ENCODE measurements at regions not wholly inside any gene's neighbourhood (a gene's known extent, or its start where the extent isn't known, plus 50 kb on each side); places are given as distances from the start of the nearest gene placed in this dataset.

DNA sequence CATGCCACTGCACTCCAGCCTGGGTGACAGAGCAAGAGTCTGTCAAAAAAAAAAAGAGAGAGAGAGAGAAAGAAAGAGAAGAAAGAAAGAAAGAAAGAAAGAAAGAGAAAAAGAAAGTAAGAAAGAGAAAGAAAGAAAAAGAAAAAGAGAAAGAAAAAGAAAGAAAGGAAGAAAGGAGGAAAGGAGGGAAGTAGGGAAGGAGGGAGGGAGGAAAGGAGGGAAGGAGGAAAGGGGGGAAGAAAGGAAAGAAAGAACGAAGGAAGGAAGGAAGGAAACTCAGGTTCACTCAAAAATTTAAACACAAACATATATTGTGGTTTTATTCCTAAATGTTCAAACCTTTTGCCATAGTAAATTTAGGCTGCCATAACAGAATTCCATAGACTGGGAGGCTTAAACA is 453.0 kb downstream of the SLCO4C1 start:
- in situ Hi-C loops (cut with HindIII; ENCODE audit: low pct_unique_long_range_greater_than_20kb, low sequenced_read_pairs), result no loop called here
- Histone ChIP-seq H3K9me3 (ENCODE audit: control insufficient read depth, insufficient read depth, low read depth, low read length) (no peaks in the 10 kb centered on the region), H3K27ac (ENCODE audit: low read length) (no peak overlapping the region), H3K27me3 (ENCODE audit: control insufficient read depth, insufficient read depth, low read length) (no peaks in the 10 kb centered on the region), H3K4me1 (ENCODE audit: control insufficient read depth, insufficient read depth, low read length) (no peaks in the 10 kb centered on the region), H3K4me3 (ENCODE audit: low read depth in 2 of 2, low read length in 2 of 2) (no peak overlapping the region), H3K36me3 (ENCODE audit: control insufficient read depth, insufficient read depth, low read length) (no peaks in the 10 kb centered on the region)
- TF ChIP-seq SIN3A (IDR thresholded peaks at IDR 0.05; ENCODE audit: borderline replicate concordance, insufficient read depth, low read depth, low read length), result no peak
- no peak for TF ChIP-seq POLR2AphosphoS5 (IDR thresholded peaks at IDR 0.05; ENCODE audit: low read depth, low read length)
- TF ChIP-seq, protein P1, sequence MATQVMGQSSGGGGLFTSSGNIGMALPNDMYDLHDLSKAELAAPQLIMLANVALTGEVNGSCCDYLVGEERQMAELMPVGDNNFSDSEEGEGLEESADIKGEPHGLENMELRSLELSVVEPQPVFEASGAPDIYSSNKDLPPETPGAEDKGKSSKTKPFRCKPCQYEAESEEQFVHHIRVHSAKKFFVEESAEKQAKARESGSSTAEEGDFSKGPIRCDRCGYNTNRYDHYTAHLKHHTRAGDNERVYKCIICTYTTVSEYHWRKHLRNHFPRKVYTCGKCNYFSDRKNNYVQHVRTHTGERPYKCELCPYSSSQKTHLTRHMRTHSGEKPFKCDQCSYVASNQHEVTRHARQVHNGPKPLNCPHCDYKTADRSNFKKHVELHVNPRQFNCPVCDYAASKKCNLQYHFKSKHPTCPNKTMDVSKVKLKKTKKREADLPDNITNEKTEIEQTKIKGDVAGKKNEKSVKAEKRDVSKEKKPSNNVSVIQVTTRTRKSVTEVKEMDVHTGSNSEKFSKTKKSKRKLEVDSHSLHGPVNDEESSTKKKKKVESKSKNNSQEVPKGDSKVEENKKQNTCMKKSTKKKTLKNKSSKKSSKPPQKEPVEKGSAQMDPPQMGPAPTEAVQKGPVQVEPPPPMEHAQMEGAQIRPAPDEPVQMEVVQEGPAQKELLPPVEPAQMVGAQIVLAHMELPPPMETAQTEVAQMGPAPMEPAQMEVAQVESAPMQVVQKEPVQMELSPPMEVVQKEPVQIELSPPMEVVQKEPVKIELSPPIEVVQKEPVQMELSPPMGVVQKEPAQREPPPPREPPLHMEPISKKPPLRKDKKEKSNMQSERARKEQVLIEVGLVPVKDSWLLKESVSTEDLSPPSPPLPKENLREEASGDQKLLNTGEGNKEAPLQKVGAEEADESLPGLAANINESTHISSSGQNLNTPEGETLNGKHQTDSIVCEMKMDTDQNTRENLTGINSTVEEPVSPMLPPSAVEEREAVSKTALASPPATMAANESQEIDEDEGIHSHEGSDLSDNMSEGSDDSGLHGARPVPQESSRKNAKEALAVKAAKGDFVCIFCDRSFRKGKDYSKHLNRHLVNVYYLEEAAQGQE (IDR thresholded peaks at IDR 0.05; ENCODE audit: insufficient read depth in 1 of 2, low read depth in 2 of 2, low read length in 1 of 2), result no peak
- TF ChIP-seq, protein P2, sequence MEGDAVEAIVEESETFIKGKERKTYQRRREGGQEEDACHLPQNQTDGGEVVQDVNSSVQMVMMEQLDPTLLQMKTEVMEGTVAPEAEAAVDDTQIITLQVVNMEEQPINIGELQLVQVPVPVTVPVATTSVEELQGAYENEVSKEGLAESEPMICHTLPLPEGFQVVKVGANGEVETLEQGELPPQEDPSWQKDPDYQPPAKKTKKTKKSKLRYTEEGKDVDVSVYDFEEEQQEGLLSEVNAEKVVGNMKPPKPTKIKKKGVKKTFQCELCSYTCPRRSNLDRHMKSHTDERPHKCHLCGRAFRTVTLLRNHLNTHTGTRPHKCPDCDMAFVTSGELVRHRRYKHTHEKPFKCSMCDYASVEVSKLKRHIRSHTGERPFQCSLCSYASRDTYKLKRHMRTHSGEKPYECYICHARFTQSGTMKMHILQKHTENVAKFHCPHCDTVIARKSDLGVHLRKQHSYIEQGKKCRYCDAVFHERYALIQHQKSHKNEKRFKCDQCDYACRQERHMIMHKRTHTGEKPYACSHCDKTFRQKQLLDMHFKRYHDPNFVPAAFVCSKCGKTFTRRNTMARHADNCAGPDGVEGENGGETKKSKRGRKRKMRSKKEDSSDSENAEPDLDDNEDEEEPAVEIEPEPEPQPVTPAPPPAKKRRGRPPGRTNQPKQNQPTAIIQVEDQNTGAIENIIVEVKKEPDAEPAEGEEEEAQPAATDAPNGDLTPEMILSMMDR (IDR thresholded peaks at IDR 0.05), result no peak
- TF ChIP-seq TCF7L2 (IDR thresholded peaks at IDR 0.05; ENCODE audit: low read depth, low read length), result no peak
- DNase-seq (ENCODE audit: low read depth, low spot score) (no peak), ATAC-seq (no peak)
- intact Hi-C loops (cut with micrococcal nuclease; ENCODE audit: unreplicated experiment), result no loop called here
- ChIA-PET POLR2A (no interaction called here), CTCF (no interaction called here)
- no TSS peak for BruUV-seq (replicated peaks)

- POLR2A ChIA-PET, result no interaction called here
- H3K27me3 ChIP-seq (ENCODE audit: control insufficient read depth, insufficient read depth, low read length), result no peaks in the 10 kb centered on the region
- TF ChIP-seq, protein P1 (IDR thresholded peaks at IDR 0.05; ENCODE audit: insufficient read depth in 1 of 2, low read depth in 2 of 2, low read length in 1 of 2), result no peak
- TF ChIP-seq, protein P2 (IDR thresholded peaks at IDR 0.05), result no peak
- TF ChIP-seq POLR2AphosphoS5 (IDR thresholded peaks at IDR 0.05; ENCODE audit: low read depth, low read length), result no peak
- no peak for TF ChIP-seq SIN3A (IDR thresholded peaks at IDR 0.05; ENCODE audit: borderline replicate concordance, insufficient read depth, low read depth, low read length)
- no peak for TF ChIP-seq TCF7L2 (IDR thresholded peaks at IDR 0.05; ENCODE audit: low read depth, low read length)
- CTCF ChIA-PET, result no interaction called here
- BruUV-seq (replicated peaks), result no TSS peak
- ATAC-seq (no peak), DNase-seq (ENCODE audit: low read depth, low spot score) (no peak)
- intact Hi-C loops (cut with micrococcal nuclease; ENCODE audit: unreplicated experiment) (no loop called here), in situ Hi-C loops (cut with HindIII; ENCODE audit: low pct_unique_long_range_greater_than_20kb, low sequenced_read_pairs) (no loop called here)
- H3K4me3 ChIP-seq (ENCODE audit: low read depth in 2 of 2, low read length in 2 of 2), result no peak overlapping the region
- H3K36me3 ChIP-seq (ENCODE audit: control insufficient read depth, insufficient read depth, low read length), result no peaks in the 10 kb centered on the region
- no peaks in the 10 kb centered on the region for H3K4me1 ChIP-seq (ENCODE audit: control insufficient read depth, insufficient read depth, low read length)
- H3K27ac ChIP-seq (ENCODE audit: low read length), result no peak overlapping the region
- H3K9me3 ChIP-seq (ENCODE audit: control insufficient read depth, insufficient read depth, low read depth, low read length), result no peaks in the 10 kb centered on the region
Observed at GRCh38 chr5:101838435-101838834, 457.6 kb downstream of the SLCO4C1 start.
